Stomach (tissue), 4 donors: ENCODE measurements at regions not wholly inside any gene's neighbourhood (a gene's known extent, or its start where the extent isn't known, plus 50 kb on each side); places are given as distances from the start of the nearest gene placed in this dataset.

Source experiments
- CTCF ChIP-seq, 7 experiments: fragments of 450-650 bp in 4 of 7; fragments of 200-600 bp in 3 of 7; sonication (generic) in 3 of 7; IDR thresholded peaks; one replicate each; pipeline ENCODE4 v1.5.1; 2016 to 2019; ENCODE audit warnings: antibody characterized with exemption in 7 of 7, control low read depth in 2 of 7, mild to moderate bottlenecking in 1 of 7
- POLR2A ChIP-seq, 4 donors: fragments of 450-650 bp; IDR thresholded peaks; one replicate each; pipeline ENCODE4 v1.6.1; 2016; ENCODE audit warnings: antibody characterized with exemption in 4 of 4, control low read depth in 2 of 4, mild to moderate bottlenecking in 1 of 4, moderate library complexity in 1 of 4
- POLR2AphosphoS5 ChIP-seq, 3 donors: sonication (generic); formaldehyde crosslinking; IDR thresholded peaks; one replicate each; pipeline ENCODE4 v1.6.1; 2016; ENCODE audit warnings: antibody characterized with exemption in 3 of 3

GRCh38 chr1:22323141-22323845 is 128.4 kb upstream of the ZBTB40 start:
- TF ChIP-seq CTCF (IDR thresholded peaks at IDR 0.05) (no peak), POLR2A (IDR thresholded peaks at IDR 0.05) (no peak), POLR2AphosphoS5 (IDR thresholded peaks at IDR 0.05) (no peak)
